Stomach (tissue), 8 donors: ENCODE measurements at regions not wholly inside any gene's neighbourhood (a gene's known extent, or its start where the extent isn't known, plus 50 kb on each side); places are given as distances from the start of the nearest gene placed in this dataset.
"Not testable (repeated sequence)": the region's sequence is repeated elsewhere in the genome, so short reads cannot be mapped to it uniquely, and the experiment has no call there.

ENCODE experiments used
- DNase-seq, 2 donors: peaks; one replicate each; pipeline versions ENCODE4 v3.0.0 to v3.0.0-alpha.2; 2013 to 2019
- H3K27ac ChIP-seq, 5 donors: fragments of 200-600 bp in 4 of 5; sonication (generic) in 4 of 5; one replicate each; pipeline ENCODE4 v1.5.1; 2013 to 2019; ENCODE audit warnings: mild to moderate bottlenecking in 1 of 5, moderate library complexity in 1 of 5
- H3K27me3 ChIP-seq, 3 donors: fragments of 200-600 bp; sonication (generic); one replicate each; pipeline ENCODE4 v1.5.1; 2017 to 2019; ENCODE audit warnings: mixed run types in 1 of 3
- H3K36me3 ChIP-seq, 4 donors: fragments of 200-600 bp; sonication (generic); 1 replicate in 3 of 4; 2 replicates in 1 of 4; pipeline ENCODE4 v1.5.1; 2016 to 2019
- H3K4me1 ChIP-seq, 4 donors: fragments of 200-600 bp; sonication (generic); one replicate each; pipeline ENCODE4 v1.5.1; 2016 to 2019
- H3K4me3 ChIP-seq, 4 donors: fragments of 200-600 bp; sonication (generic) in 3 of 4; one replicate each; pipeline ENCODE4 v1.5.1; 2016 to 2019; ENCODE audit warnings: mild to moderate bottlenecking in 1 of 4
- H3K9me3 ChIP-seq, 4 donors: fragments of 200-600 bp; sonication (generic); one replicate each; pipeline ENCODE4 v1.5.1; 2016 to 2019
- CTCF ChIP-seq, 7 experiments: fragments of 450-650 bp in 4 of 7; fragments of 200-600 bp in 3 of 7; sonication (generic) in 3 of 7; IDR thresholded peaks; one replicate each; pipeline ENCODE4 v1.5.1; 2016 to 2019; ENCODE audit warnings: antibody characterized with exemption in 7 of 7, control low read depth in 2 of 7, mild to moderate bottlenecking in 1 of 7
- EP300 ChIP-seq: sonication (generic); formaldehyde crosslinking; IDR thresholded peaks from one replicate; pipeline ENCODE4 v1.6.1; 2017; ENCODE audit warnings: antibody characterized with exemption
- POLR2A ChIP-seq, 4 donors: fragments of 450-650 bp; IDR thresholded peaks; one replicate each; pipeline ENCODE4 v1.6.1; 2016; ENCODE audit warnings: antibody characterized with exemption in 4 of 4, control low read depth in 2 of 4, mild to moderate bottlenecking in 1 of 4, moderate library complexity in 1 of 4
- POLR2AphosphoS5 ChIP-seq, 3 donors: sonication (generic); formaldehyde crosslinking; IDR thresholded peaks; one replicate each; pipeline ENCODE4 v1.6.1; 2016; ENCODE audit warnings: antibody characterized with exemption in 3 of 3
- whole genome bisulfite sequencing, 5 donors: extraction: QIAGEN DNeasy Blood & Tissue Kit in 3 of 5; methylation state at CpG; one replicate each; pipeline versions ENCODE4 v1.1.5 to v1.1.7; 2013 to 2018; 5-methylcytosine and 5-hydroxymethylcytosine counted together
- intact Hi-C: fragments of 100-400 bp; cut with DNase I; formaldehyde crosslinking; loops from one replicate; pipeline ENCODE4 v1.15.1; 2023; ENCODE audit warnings: low total_unique reads
- donor health status: healthy with polysubstance abuse.
- donor health status: Bipolar disorder and iron deficiency.
- donor health status: healthy.

GRCh38 chr4:53844133-53844532, 220.3 kb downstream of the CHIC2 start:
- no peak overlapping the region for H3K27ac ChIP-seq
- no peaks in the 10 kb centered on the region for H3K9me3 ChIP-seq
- TF ChIP-seq CTCF (IDR thresholded peaks at IDR 0.05) (no peak), POLR2AphosphoS5 (IDR thresholded peaks at IDR 0.05) (no peak), POLR2A (IDR thresholded peaks at IDR 0.05) (no peak), EP300 (no peak)
- H3K36me3 ChIP-seq: no peaks in the 10 kb centered on the region
- WGBS, 5 donors: 58 to 74% (median 69%) methylated on average over 3 of the region's 3 CpGs
- intact Hi-C loops: loop anchor here (10.0 kb wide), 1 partner anchor 181 kb away; no protein-coding TSS in a partner anchor
- H3K4me1 ChIP-seq: no peaks in the 10 kb centered on the region
- no peak for DNase-seq
- H3K4me3 ChIP-seq: no peak overlapping the region
- H3K27me3 ChIP-seq: no peaks in the 10 kb centered on the region

GRCh38 chr4:53841711-53842110, 222.7 kb downstream of the CHIC2 start:
- Histone ChIP-seq H3K27ac (no peak overlapping the region), H3K4me1 (no peaks in the 10 kb centered on the region), H3K36me3 (no peaks in the 10 kb centered on the region), H3K9me3 (peaks cover 0 to 7% (median 0%) of the 10 kb centered on the region in 4 donors), H3K27me3 (no peaks in the 10 kb centered on the region), H3K4me3 (no peak overlapping the region)
- TF ChIP-seq EP300 (no peak), POLR2A (IDR thresholded peaks at IDR 0.05) (no peak), POLR2AphosphoS5 (IDR thresholded peaks at IDR 0.05) (no peak), CTCF (IDR thresholded peaks at IDR 0.05) (no peak)
- DNase-seq: no peak
- WGBS, 5 donors: 87 to 93% (median 91%) methylated on average over 5 of the region's 5 CpGs
- intact Hi-C loops: loop anchor here (10.0 kb wide), 1 partner anchor 183 kb away; no protein-coding TSS in a partner anchor

GRCh38 chr4:53840643-53841042, 223.8 kb downstream of the CHIC2 start:
- Histone ChIP-seq H3K27me3 (no peaks in the 10 kb centered on the region), H3K9me3 (peaks cover 0 to 7% (median 0%) of the 10 kb centered on the region in 4 donors), H3K4me3 (no peak overlapping the region), H3K27ac (no peak overlapping the region), H3K36me3 (no peaks in the 10 kb centered on the region), H3K4me1 (no peaks in the 10 kb centered on the region)
- DNase-seq: no peak
- WGBS, 5 donors: 25 to 38% (median 26%) methylated on average over 2 of the region's 2 CpGs
- intact Hi-C loops: loop anchor here (10.0 kb wide), 1 partner anchor 184 kb away; no protein-coding TSS in a partner anchor
- no peak for TF ChIP-seq CTCF (IDR thresholded peaks at IDR 0.05)
- TF ChIP-seq POLR2A (IDR thresholded peaks at IDR 0.05): no peak
- TF ChIP-seq EP300: no peak

GRCh38 chr4:53833302-53834003, 231.0 kb downstream of the CHIC2 start:
- H3K27ac ChIP-seq, intact Hi-C loops: not testable (repeated sequence)

GRCh38 chr4:53832549-53832948, 231.9 kb downstream of the CHIC2 start:
- DNase-seq: no peak
- H3K27ac ChIP-seq: no peak overlapping the region
- no peaks in the 10 kb centered on the region for H3K27me3 ChIP-seq
- no peak overlapping the region for H3K4me3 ChIP-seq
- intact Hi-C loops: no loop called here
- TF ChIP-seq POLR2A (IDR thresholded peaks at IDR 0.05) (no peak), POLR2AphosphoS5 (IDR thresholded peaks at IDR 0.05) (no peak), CTCF (IDR thresholded peaks at IDR 0.05) (no peak), EP300 (no peak)
- no peaks in the 10 kb centered on the region for H3K4me1 ChIP-seq
- no peaks in the 10 kb centered on the region for H3K36me3 ChIP-seq
- WGBS, 5 donors: 64 to 100% (median 92%) methylated on average over 1 of the region's 1 CpG
- H3K9me3 ChIP-seq: peaks cover 8 to 41% (median 27%) of the 10 kb centered on the region in 4 donors

More at GRCh38 chr4:53833302-53834003, 231.0 kb downstream of the CHIC2 start:
- H3K4me1 ChIP-seq, H3K4me3 ChIP-seq, H3K36me3 ChIP-seq, DNase-seq, H3K27me3 ChIP-seq: not testable (repeated sequence)
- peaks cover 8 to 47% (median 27%) of the 10 kb centered on the region in 4 donors for H3K9me3 ChIP-seq
- 69 to 79% (median 73%) methylated on average over 7 of the region's 7 CpGs for WGBS, 5 donors
